ENCODE measurements at regions not wholly inside any gene's neighbourhood (a gene's known extent, or its start where the extent isn't known, plus 50 kb on each side); places are given as distances from the start of the nearest gene placed in this dataset.

DNA sequence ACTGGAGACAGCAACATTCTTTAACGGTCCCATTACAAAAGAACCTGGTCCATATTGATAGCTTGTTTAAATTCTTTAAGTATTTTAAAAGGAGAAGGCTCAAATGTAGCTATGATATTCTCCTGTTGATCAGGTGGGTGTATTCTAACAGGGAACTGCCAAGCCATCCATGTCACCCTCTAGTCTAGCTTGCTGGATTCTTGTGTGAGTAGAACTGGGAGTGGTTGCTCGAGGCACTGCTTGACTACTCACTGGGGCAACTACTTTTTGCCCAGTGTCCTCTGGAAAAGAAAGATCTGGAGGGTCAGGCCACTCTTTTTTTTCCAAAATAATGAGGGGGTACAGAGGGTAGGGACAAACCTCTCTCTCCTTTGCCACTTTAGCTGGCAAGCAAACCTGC is 155.1 kb downstream of the ZNF518B start:
- no peak overlapping the region for H3K4me2 ChIP-seq (ENCODE audit: insufficient read depth, insufficient read length, low read length)
- H3K23me2 ChIP-seq (ENCODE audit: insufficient read length, low read depth, low read length, poor library complexity, severe bottlenecking) = no peaks in the 10 kb centered on the region
- TF ChIP-seq, protein P1, sequence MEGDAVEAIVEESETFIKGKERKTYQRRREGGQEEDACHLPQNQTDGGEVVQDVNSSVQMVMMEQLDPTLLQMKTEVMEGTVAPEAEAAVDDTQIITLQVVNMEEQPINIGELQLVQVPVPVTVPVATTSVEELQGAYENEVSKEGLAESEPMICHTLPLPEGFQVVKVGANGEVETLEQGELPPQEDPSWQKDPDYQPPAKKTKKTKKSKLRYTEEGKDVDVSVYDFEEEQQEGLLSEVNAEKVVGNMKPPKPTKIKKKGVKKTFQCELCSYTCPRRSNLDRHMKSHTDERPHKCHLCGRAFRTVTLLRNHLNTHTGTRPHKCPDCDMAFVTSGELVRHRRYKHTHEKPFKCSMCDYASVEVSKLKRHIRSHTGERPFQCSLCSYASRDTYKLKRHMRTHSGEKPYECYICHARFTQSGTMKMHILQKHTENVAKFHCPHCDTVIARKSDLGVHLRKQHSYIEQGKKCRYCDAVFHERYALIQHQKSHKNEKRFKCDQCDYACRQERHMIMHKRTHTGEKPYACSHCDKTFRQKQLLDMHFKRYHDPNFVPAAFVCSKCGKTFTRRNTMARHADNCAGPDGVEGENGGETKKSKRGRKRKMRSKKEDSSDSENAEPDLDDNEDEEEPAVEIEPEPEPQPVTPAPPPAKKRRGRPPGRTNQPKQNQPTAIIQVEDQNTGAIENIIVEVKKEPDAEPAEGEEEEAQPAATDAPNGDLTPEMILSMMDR (conservative IDR thresholded peaks at IDR 0.05) = no peak
- H3K18ac ChIP-seq (ENCODE audit: insufficient read length, low read depth, low read length) = no peak overlapping the region
- Mint-ChIP-seq H3K9me3 (no peaks in the 10 kb centered on the region), H3K4me1 (peaks cover 36 to 44% of the 10 kb centered on the region in 2 experiments), H3K4me3 (no peak overlapping the region), H3K27ac (no peak overlapping the region; a peak in 1 of 7 replicates), H3K27me3 (ENCODE audit: low read depth) (peaks cover 2% of the 10 kb centered on the region), H3K36me3 (ENCODE audit: insufficient read depth in 1 of 3, low read depth in 3 of 3) (no peaks in the 10 kb centered on the region)
- no peaks in the 10 kb centered on the region for H3K79me2 ChIP-seq (ENCODE audit: insufficient read depth, low read length)
- H2AK5ac ChIP-seq (ENCODE audit: insufficient read length, low read length) = no peak overlapping the region
- H2BK12ac ChIP-seq (ENCODE audit: insufficient read length, low read depth, low read length) = no peak overlapping the region
- H3T11ph ChIP-seq (ENCODE audit: low read length) = no peak overlapping the region
- H3K27me3 ChIP-seq (ENCODE audit: insufficient read depth, low read length) = no peaks in the 10 kb centered on the region
- no peak overlapping the region for H3K56ac ChIP-seq (ENCODE audit: insufficient read length, low read depth, low read length)
- H3K9me3 ChIP-seq (ENCODE audit: control insufficient read depth, low read depth, low read length) = no peaks in the 10 kb centered on the region
- H3K79me1 ChIP-seq (ENCODE audit: insufficient read depth, low read depth, low read length, poor library complexity, severe bottlenecking) = no peaks in the 10 kb centered on the region
- WGBS (ENCODE audit: extremely low coverage, insufficient read length, low lambda C conversion rate) = no CpG with 5 or more reads among the region's 2 CpGs
- no peak for DNase-seq
- H2BK15ac ChIP-seq (ENCODE audit: low read depth, low read length) = no peak overlapping the region
- no peak overlapping the region for H3K23ac ChIP-seq (ENCODE audit: insufficient read length, low read depth, low read length)
- no peak overlapping the region for H2AFZ ChIP-seq (ENCODE audit: low read length)
- no peak overlapping the region for H3K9ac ChIP-seq (ENCODE audit: extremely low read depth, insufficient read length, low read length)
- H3K27ac ChIP-seq (ENCODE audit: insufficient read length, low read depth, low read length) = no peak overlapping the region
- no peak overlapping the region for H3K4ac ChIP-seq (ENCODE audit: low read depth, low read length)
- H4K20me1 ChIP-seq (ENCODE audit: control insufficient read depth, insufficient read depth, insufficient read length) = no peaks in the 10 kb centered on the region
- H2BK5ac ChIP-seq (ENCODE audit: insufficient read length, low read length) = no peak overlapping the region
- H2BK120ac ChIP-seq (ENCODE audit: low read depth, low read length, poor library complexity, severe bottlenecking) = no peak overlapping the region
- no peak overlapping the region for H3K14ac ChIP-seq (ENCODE audit: insufficient read depth, low read length)
- H2BK20ac ChIP-seq (ENCODE audit: low read depth, low read length, poor library complexity, severe bottlenecking) = no peak overlapping the region
- no peak overlapping the region for H4K5ac ChIP-seq (ENCODE audit: insufficient read length, low read depth, low read length)
- no peak overlapping the region for H4K8ac ChIP-seq (replicated peaks; ENCODE audit: insufficient read length, low read depth, low read length)
- no peak overlapping the region for H4K91ac ChIP-seq (ENCODE audit: insufficient read length, low read depth, low read length)
- peaks cover 9% of the 10 kb centered on the region for H3K4me1 ChIP-seq (ENCODE audit: insufficient read depth, low read length)
